Posterior cingulate gyrus (tissue), 11 donors: ENCODE measurements at regions not wholly inside any gene's neighbourhood (a gene's known extent, or its start where the extent isn't known, plus 50 kb on each side); places are given as distances from the start of the nearest gene placed in this dataset.
A peak's percentile ranks its signal among the peaks of the same experiment; 100 is the strongest.

Experiments used
- DNase-seq, 10 donors: peaks; one replicate each; pipeline versions ENCODE4 v3.0.0 to v3.0.0-alpha.2; 2020 to 2021; ENCODE audit warnings: mixed read lengths in 3 of 10
- intact Hi-C: fragments of 100-400 bp; cut with DNase I; formaldehyde crosslinking; loops from one replicate; pipeline ENCODE4 v1.15.1; 2023

- intact Hi-C loops, result no loop called here
- peak in 6 of 10 donors; percentile 23 to 91 (median 60) for DNase-seq
Measured at GRCh38 chr18:24530630-24531111, 70.2 kb downstream of the HRH4 start.

- intact Hi-C loops, result no loop called here
- DNase-seq, result no peak
Measured at GRCh38 chr18:24534271-24534670, 73.8 kb downstream of the HRH4 start.

- no peak for DNase-seq
- intact Hi-C loops, result no loop called here
Measured at GRCh38 chr18:24534737-24535136, 74.3 kb downstream of the HRH4 start.

- DNase-seq, result no peak
- intact Hi-C loops, result no loop called here
Measured at GRCh38 chr18:24535527-24536295, 75.3 kb downstream of the HRH4 start.

- no peak for DNase-seq
- intact Hi-C loops, result no loop called here
Measured at GRCh38 chr18:24536326-24536725, 75.9 kb downstream of the HRH4 start.

- no peak for DNase-seq
- intact Hi-C loops, result no loop called here
Measured at GRCh38 chr18:24536834-24537233, 76.4 kb downstream of the HRH4 start.

- DNase-seq, result no peak
- intact Hi-C loops, result no loop called here
Measured at GRCh38 chr18:24538414-24539264, 78.2 kb downstream of the HRH4 start.

DNA sequence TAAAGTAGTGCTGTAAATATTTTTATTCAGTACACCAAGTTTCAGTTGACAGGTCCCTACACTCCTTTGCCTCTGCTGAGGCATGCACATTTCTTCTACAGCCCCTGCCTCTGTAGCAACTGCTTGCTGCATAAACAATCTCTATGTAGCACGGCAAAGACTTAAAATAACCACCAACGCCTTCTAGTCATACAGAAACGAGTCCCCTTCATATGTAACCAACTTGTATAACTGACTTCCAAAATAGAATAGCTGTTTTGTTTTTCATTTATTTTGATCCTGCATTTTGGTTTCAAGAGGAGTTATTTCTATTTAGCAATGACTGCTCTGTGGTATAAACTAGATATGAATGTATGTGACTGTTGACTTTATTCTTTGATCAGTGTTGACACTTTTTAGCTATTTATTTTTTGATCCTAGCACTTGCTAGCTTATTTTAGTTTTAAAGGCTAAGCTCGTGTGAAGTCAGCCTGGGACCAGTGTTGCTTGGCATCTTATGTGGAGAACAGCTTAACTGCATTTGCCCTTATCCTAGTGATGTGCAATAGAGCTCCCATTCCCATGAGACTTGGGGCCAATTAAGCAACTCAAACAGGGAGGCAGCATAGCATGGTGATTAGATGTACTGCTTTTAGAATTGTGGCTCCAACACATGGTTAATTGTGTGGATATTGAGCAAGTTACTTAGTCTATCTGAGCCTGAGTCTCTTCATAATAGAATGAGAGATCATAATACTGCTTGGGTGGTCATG lies 79.6 kb downstream of the HRH4 start:
- no peak for DNase-seq
- intact Hi-C loops, result no loop called here

DNA sequence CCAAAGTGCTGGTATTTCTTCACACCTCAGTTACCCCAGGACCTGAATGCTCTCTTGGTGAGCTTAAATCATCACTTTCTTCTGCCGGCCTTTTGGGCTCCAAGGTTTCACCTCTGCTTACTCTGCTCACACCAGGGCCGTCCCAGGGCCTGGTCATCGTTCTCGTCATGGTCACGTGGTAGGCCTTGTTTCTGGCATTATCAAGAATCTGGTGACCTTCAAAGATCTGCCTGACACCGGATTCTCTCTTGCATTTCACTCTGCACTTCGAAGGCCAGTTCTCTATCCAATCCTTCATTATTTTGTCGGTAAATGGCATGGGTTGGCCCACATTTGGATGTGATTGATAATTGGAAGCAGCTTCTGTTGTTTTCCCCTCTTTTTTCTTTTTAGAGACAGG lies 80.5 kb downstream of the HRH4 start:
- intact Hi-C loops, result no loop called here
- no peak for DNase-seq

- DNase-seq, result no peak
- intact Hi-C loops, result no loop called here
Measured at GRCh38 chr18:24543086-24543794, 82.8 kb downstream of the HRH4 start.

GRCh38 chr18:24543795-24544498 lies 83.5 kb downstream of the HRH4 start:
- no peak for DNase-seq
- intact Hi-C loops, result loop anchor here (1.0 kb wide), 1 partner anchor 182 kb away; no protein-coding TSS in a partner anchor

- intact Hi-C loops, result loop anchor here (1.0 kb wide), 1 partner anchor 181 kb away; no protein-coding TSS in a partner anchor
- no peak for DNase-seq
Measured at GRCh38 chr18:24544949-24545348, 84.5 kb downstream of the HRH4 start.

GRCh38 chr18:24545651-24546050 lies 85.2 kb downstream of the HRH4 start:
- no peak for DNase-seq
- intact Hi-C loops, result no loop called here

DNA sequence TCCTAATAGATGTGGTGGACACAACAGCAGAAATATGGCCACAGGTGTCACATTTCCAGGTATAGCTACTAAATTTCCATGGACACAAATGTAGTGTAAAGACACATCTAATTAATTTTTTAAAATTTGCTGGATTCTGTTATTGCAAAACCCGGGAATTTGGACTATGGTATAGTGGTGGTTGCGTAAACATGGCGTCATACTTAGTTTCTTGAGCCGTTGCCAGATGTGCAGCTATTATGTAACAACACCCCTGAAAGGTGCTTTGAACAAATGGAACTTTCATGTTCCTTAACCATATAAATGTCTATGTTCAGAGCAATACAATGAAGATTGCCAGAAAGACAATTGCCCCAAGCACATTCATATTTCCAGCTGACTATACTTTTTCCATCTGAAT lies 85.9 kb downstream of the HRH4 start:
- intact Hi-C loops, result no loop called here
- no peak for DNase-seq

DNA sequence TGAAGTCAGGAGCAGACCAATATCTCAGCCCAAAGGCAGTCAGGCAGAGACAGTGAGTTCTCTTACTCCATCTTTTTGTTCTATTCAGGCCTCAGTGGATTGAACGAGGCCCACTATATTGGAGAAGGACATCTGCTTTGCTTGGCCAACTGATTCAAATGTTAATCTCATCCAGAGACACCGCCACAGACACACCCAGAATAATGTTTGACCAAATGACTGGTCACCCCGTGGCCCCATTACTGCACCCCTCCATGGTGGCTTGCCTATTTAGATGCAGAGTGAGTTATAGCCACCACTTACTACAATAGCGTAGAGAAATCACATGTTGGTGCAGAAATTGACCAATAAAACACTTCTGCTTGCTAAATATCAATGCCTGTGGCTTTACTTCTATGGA lies 88.1 kb downstream of the HRH4 start:
- no peak for DNase-seq
- intact Hi-C loops, result no loop called here

DNA sequence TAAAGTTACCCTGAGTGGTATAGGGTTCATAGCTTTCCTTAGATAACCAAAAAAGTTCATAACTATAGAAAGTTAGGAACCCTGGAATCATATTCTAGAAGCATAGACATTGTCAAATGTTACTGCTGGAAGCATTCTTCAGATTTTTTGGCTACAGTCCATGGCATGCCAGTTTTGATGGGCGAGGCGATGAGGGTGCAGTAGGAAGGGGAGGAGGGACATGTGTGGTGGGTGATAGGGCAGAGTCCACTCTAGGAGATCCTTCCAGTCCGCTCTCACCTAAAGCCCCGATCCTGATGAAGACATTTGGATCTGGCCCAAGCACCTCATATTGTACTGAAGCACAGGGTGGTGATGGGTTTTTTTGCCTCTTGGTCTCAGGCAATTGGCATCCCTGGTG lies 91.8 kb downstream of the HRH4 start:
- DNase-seq, result no peak
- intact Hi-C loops, result no loop called here

- no peak for DNase-seq
- intact Hi-C loops, result no loop called here
Measured at GRCh38 chr18:24553571-24554285, 93.3 kb downstream of the HRH4 start.

GRCh38 chr18:24558403-24558802 lies 98.0 kb downstream of the HRH4 start:
- intact Hi-C loops, result no loop called here

DNA sequence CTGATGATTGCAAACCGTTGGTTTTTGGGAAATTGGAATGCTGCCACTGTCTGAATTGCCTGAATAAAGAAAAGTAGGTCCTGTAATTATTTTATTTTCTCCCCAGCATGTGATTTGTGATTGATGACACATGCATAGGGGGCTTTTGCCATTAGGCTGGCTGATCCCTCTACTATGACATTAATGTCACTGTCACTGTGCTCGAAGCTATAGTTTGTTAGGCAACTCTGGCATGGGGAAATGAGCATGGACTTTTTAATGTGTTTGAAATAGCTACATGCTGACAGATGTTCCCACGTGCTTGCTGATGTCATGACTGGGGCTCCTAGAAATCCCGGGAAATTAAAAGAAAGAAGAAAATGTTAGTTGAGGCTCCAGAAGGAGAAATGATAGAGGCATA lies 99.1 kb downstream of the HRH4 start:
- DNase-seq, result no peak
- intact Hi-C loops, result no loop called here

More at GRCh38 chr18:24558403-24558802, 98.0 kb downstream of the HRH4 start:
- no peak for DNase-seq
